Lung (tissue), 11 donors: ENCODE measurements at regions not wholly inside any gene's neighbourhood (a gene's known extent, or its start where the extent isn't known, plus 50 kb on each side); places are given as distances from the start of the nearest gene placed in this dataset.

Source experiments
- ATAC-seq: fragments of 200-7000 bp; cut with Tn5 transposase; one replicate; pipeline ENCODE4 v1.9.1; 2020; ENCODE audit warnings: moderate number of reproducible peaks; ENCODE audit not compliant: insufficient read depth, low FRiP score
- DNase-seq, 3 donors: peaks; one replicate each; pipeline ENCODE4 v3.0.0-alpha.2; 2013 to 2017
- H3K27ac ChIP-seq, 2 donors: one replicate each; pipeline ENCODE4 v1.5.1; 2013; ENCODE audit warnings: mild to moderate bottlenecking in 2 of 2, moderate library complexity in 2 of 2, control low read depth in 1 of 2, inconsistent platforms in 1 of 2, low read depth in 1 of 2, low read length in 1 of 2
- H3K27me3 ChIP-seq, 3 donors: one replicate each; pipeline ENCODE4 v1.5.1; 2013; ENCODE audit warnings: low read length in 2 of 3; ENCODE audit not compliant: control insufficient read depth in 3 of 3, insufficient read depth in 3 of 3
- H3K36me3 ChIP-seq, 4 donors: one replicate each; pipeline ENCODE4 v1.5.1; 2013; ENCODE audit warnings: low read length in 4 of 4, mild to moderate bottlenecking in 1 of 4, moderate library complexity in 1 of 4; ENCODE audit not compliant: control insufficient read depth in 4 of 4, insufficient read depth in 4 of 4
- H3K4me1 ChIP-seq, 5 donors: one replicate each; pipeline ENCODE4 v1.5.1; 2013; ENCODE audit warnings: low read length in 5 of 5, mild to moderate bottlenecking in 2 of 5, moderate library complexity in 1 of 5; ENCODE audit not compliant: control insufficient read depth in 5 of 5, insufficient read depth in 5 of 5
- H3K4me3 ChIP-seq: one replicate; pipeline ENCODE4 v1.5.1; 2013; ENCODE audit warnings: mild to moderate bottlenecking, control low read depth, moderate library complexity
- H3K9ac ChIP-seq, 2 donors: one replicate each; pipeline ENCODE4 v1.5.1; 2013; ENCODE audit warnings: low read length in 2 of 2, control low read depth in 1 of 2; ENCODE audit not compliant: insufficient read depth in 1 of 2
- H3K9me3 ChIP-seq, 4 donors: one replicate each; pipeline ENCODE4 v1.5.1; 2013; ENCODE audit warnings: low read length in 3 of 4, mild to moderate bottlenecking in 1 of 4, moderate library complexity in 1 of 4; ENCODE audit not compliant: control insufficient read depth in 4 of 4, insufficient read depth in 3 of 4
- CTCF ChIP-seq: IDR thresholded peaks from 2 replicates; pipeline ENCODE4 v1.5.1; 2012; ENCODE audit warnings: mild to moderate bottlenecking; ENCODE audit errors: control extremely low read depth, extremely low read depth
- WGBS, 2 donors: extraction: QIAGEN DNeasy Blood & Tissue Kit; methylation state at CpG; one replicate each; pipeline ENCODE4 v1.1.7; 2013; 5-methylcytosine and 5-hydroxymethylcytosine counted together
- donor health status: control.
- donor health status: control.
- donor health status: Bipolar disorder and iron deficiency.
- donor health status: healthy.
- donor health status: DM: yes; HTN: yes; CAD: no.

DNA sequence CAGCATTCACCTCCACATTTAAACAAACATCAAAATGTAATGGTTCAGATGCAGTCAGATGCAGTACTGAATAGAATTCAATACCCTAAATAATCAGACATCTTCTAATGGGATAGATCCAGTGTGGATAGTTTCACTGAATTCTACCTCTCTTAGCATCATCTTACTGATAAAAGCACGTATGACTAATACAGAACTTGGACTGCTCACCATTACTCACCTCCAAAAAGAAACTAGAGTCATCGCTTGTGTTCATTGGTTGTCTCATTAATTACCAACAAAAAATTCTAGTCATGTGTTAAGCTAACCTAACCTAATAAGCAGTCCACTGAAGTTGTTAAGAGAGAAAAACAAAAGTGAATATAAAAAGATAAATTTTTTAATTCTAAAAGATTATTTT, 165.9 kb upstream of the IRAK1BP1 start:
- H3K9ac ChIP-seq, result no peak overlapping the region
- no peak overlapping the region for H3K4me3 ChIP-seq
- H3K36me3 ChIP-seq, result no peaks in the 10 kb centered on the region
- WGBS, 2 donors, result 74 to 85% methylated on average over 2 of the region's 2 CpGs
- no peak for DNase-seq
- H3K27me3 ChIP-seq, result no peaks in the 10 kb centered on the region
- no peaks in the 10 kb centered on the region for H3K9me3 ChIP-seq
- no peak overlapping the region for H3K27ac ChIP-seq
- no peak for TF ChIP-seq CTCF
- no peak for ATAC-seq
- H3K4me1 ChIP-seq, result no peaks in the 10 kb centered on the region

DNA sequence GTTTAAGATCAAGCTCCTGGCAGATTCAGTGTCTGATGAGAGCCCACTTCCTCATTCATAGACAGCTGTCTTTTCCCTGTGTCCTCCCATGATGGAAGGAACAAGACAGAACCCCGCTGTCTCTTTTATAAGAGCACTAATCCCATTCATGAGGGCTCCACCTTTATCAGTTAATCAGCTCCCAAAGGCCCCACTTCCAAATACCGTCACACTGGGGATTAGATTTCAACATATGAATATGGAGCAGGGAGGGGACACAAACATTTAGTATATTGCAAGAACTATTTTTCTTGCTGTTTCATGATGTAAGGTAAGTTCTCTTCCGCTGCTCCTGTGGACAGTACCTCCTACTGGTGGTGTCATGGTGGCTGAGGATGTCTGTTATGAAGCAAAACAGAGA, 158.3 kb upstream of the IRAK1BP1 start:
- Histone ChIP-seq H3K27ac (no peak overlapping the region), H3K36me3 (no peaks in the 10 kb centered on the region), H3K9me3 (no peaks in the 10 kb centered on the region), H3K4me1 (no peaks in the 10 kb centered on the region), H3K4me3 (no peak overlapping the region), H3K9ac (no peak overlapping the region), H3K27me3 (no peaks in the 10 kb centered on the region)
- no peak for TF ChIP-seq CTCF
- ATAC-seq (no peak), DNase-seq (no peak)
- 86 to 90% methylated on average over 3 of the region's 3 CpGs for WGBS, 2 donors

DNA sequence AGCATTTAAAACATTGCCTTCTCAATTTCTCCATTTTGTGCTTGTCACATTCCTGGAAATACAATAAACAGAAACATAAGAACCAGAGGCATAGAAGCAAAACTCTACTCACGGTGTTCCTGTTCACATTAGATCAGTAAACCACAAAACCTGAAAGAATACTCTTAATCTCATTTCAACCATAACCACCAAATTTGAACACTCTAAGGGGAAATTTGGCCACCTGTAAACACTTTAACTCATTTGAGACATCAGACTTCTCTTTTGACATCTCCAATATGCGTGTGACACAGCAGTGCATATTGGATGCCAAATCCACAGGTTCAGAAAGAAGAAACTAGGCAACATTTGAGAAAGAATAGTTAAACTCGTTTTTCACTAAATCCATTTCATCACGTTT, 153.8 kb upstream of the IRAK1BP1 start:
- ATAC-seq, result no peak

More for the DNA sequence above, 153.8 kb upstream of the IRAK1BP1 start:
- no peaks in the 10 kb centered on the region for H3K27me3 ChIP-seq
- no peak overlapping the region for H3K4me3 ChIP-seq
- no peaks in the 10 kb centered on the region for H3K9me3 ChIP-seq
- no peak for DNase-seq
- no peaks in the 10 kb centered on the region for H3K36me3 ChIP-seq
- WGBS, 2 donors, result 75 to 83% methylated on average over 4 of the region's 4 CpGs
- no peak for TF ChIP-seq CTCF
- H3K9ac ChIP-seq, result no peak overlapping the region
- H3K27ac ChIP-seq, result no peak overlapping the region
- H3K4me1 ChIP-seq, result no peaks in the 10 kb centered on the region
